Neural progenitor cell (in vitro differentiated cells): ENCODE measurements at regions not wholly inside any gene's neighbourhood (a gene's known extent, or its start where the extent isn't known, plus 50 kb on each side); places are given as distances from the start of the nearest gene placed in this dataset.

ENCODE experiments used
- EZH2 ChIP-seq: fragments of 200-600 bp; sonication (generic); IDR thresholded peaks from 2 replicates; pipeline ENCODE4 v1.6.1; 2017; ENCODE audit warnings: antibody characterized with exemption, mild to moderate bottlenecking, moderate library complexity
- EZH2phosphoT487 ChIP-seq: fragments of 200-600 bp; sonication (generic); IDR thresholded peaks from 2 replicates; pipeline ENCODE4 v1.6.1; 2017; ENCODE audit warnings: antibody characterized with exemption
- TF ChIP-seq, protein P1 (sequence below): fragments of 200-600 bp; sonication (generic); IDR thresholded peaks from 2 replicates; pipeline ENCODE4 v1.5.1; 2017; ENCODE audit warnings: antibody characterized with exemption, mild to moderate bottlenecking

DNA sequence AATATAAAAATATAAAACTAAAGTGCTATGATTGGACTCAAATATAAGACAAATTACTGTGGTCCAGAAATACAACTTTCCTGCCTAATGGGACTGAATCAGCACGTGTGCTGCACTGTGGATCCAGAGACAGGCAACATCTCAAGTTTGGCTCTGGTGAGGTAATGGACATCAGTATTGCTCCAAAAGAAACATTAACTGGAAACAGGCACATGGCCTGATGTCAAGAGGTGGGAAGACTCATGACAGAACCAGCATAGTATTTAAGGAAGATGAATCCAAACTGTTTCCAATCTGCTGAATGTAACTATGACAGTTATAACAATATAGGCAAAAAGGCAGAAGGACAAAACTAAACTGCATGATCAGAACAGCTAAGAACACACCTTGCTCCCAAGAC lies 354.6 kb downstream of the FSIP2 start:
- TF ChIP-seq, protein P1, sequence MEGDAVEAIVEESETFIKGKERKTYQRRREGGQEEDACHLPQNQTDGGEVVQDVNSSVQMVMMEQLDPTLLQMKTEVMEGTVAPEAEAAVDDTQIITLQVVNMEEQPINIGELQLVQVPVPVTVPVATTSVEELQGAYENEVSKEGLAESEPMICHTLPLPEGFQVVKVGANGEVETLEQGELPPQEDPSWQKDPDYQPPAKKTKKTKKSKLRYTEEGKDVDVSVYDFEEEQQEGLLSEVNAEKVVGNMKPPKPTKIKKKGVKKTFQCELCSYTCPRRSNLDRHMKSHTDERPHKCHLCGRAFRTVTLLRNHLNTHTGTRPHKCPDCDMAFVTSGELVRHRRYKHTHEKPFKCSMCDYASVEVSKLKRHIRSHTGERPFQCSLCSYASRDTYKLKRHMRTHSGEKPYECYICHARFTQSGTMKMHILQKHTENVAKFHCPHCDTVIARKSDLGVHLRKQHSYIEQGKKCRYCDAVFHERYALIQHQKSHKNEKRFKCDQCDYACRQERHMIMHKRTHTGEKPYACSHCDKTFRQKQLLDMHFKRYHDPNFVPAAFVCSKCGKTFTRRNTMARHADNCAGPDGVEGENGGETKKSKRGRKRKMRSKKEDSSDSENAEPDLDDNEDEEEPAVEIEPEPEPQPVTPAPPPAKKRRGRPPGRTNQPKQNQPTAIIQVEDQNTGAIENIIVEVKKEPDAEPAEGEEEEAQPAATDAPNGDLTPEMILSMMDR = no peak
- TF ChIP-seq EZH2 = no peak
- TF ChIP-seq EZH2phosphoT487 = no peak
